ENCODE measurements at regions not wholly inside any gene's neighbourhood (a gene's known extent, or its start where the extent isn't known, plus 50 kb on each side); places are given as distances from the start of the nearest gene placed in this dataset.

DNA sequence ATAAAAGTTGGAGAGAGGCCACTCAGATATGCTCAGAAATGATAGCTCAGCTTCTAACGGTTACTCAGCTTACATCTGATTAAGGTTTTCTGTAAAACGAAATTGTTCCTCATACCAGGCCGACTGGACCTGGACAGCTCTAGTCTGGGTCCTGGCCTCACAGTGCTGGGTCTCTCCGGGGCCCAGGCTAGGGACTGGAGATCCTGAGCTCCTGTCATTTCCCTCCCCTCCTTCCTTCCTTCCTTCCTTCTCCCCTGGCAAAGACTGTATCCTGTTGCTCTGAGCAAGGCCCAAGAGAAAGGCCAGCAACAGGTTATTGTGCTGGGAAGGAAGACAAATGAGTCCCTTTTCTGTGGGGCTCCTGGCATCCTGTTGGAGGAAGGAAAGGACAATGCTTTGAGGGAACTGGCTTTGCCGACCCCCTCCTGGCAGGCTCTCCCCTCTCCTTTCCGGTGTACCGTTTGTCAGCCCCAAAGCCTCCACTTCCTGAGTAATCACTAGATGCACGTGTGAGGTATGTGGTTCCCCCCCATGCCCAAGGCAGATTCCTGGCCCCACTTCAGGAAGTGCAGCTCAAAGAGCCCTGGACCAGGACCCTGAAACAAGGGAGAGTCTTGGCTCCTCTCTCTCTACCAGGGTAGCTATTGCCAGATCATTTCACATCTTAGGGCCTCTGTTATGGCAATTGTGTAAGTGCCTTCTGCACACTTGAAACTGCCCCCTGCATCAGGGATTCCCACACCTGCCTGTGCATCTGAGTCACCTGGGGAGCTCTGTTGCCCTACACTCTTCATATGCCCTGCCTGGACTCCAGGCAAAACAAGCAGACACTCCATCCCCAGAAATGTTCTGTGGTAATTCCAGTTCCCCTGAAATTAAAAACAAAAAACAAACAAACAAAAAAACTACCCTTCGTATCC is 212.7 kb upstream of the FGGY start:
- H3K4me2 ChIP-seq (ENCODE audit: low read length): no peak overlapping the region
- TF ChIP-seq, protein P1, sequence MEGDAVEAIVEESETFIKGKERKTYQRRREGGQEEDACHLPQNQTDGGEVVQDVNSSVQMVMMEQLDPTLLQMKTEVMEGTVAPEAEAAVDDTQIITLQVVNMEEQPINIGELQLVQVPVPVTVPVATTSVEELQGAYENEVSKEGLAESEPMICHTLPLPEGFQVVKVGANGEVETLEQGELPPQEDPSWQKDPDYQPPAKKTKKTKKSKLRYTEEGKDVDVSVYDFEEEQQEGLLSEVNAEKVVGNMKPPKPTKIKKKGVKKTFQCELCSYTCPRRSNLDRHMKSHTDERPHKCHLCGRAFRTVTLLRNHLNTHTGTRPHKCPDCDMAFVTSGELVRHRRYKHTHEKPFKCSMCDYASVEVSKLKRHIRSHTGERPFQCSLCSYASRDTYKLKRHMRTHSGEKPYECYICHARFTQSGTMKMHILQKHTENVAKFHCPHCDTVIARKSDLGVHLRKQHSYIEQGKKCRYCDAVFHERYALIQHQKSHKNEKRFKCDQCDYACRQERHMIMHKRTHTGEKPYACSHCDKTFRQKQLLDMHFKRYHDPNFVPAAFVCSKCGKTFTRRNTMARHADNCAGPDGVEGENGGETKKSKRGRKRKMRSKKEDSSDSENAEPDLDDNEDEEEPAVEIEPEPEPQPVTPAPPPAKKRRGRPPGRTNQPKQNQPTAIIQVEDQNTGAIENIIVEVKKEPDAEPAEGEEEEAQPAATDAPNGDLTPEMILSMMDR (IDR thresholded peaks at IDR 0.05): no peak

DNA sequence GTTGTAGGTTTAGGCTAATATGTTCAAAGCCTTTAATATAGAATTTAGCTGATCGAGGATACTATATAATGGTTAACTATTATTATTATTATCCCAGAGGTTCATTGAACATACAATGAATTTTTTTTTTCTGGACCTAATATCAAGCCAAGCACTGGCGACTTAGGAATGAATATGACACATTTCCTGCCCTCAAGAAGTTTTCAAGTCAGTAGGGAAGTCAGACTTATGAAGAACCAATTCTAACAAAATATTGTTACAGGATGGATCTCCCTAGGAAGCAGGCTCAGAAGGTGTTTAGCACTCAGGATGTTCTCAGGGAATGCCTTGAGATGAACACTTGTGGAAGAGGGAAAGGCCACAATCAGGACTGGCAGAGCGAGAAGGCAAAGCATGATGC is 211.8 kb upstream of the FGGY start:
- Histone ChIP-seq H3K4me1 (peaks cover 3% of the 10 kb centered on the region), H2AFZ (no peak overlapping the region), H3K4me3 (ENCODE audit: low read depth, low read length) (no peak overlapping the region), H3K27ac (no peak overlapping the region), H3K4me2 (ENCODE audit: low read length) (no peak overlapping the region), H3K36me3 (ENCODE audit: control insufficient read depth, insufficient read depth, low read length) (no peaks in the 10 kb centered on the region), H3K9me3 (ENCODE audit: control insufficient read depth, low read length) (no peaks in the 10 kb centered on the region), H3K9ac (no peak overlapping the region), H3K27me3 (ENCODE audit: control insufficient read depth, insufficient read depth, low read length) (no peaks in the 10 kb centered on the region), H3K79me2 (no peaks in the 10 kb centered on the region)
- TF ChIP-seq, protein P1 (IDR thresholded peaks at IDR 0.05): no peak

More for the DNA sequence above, 212.7 kb upstream of the FGGY start:
- Histone ChIP-seq H3K9ac (no peak overlapping the region), H3K9me3 (ENCODE audit: control insufficient read depth, low read length) (no peaks in the 10 kb centered on the region), H3K36me3 (ENCODE audit: control insufficient read depth, insufficient read depth, low read length) (no peaks in the 10 kb centered on the region), H3K4me1 (peaks cover 3% of the 10 kb centered on the region), H3K79me2 (no peaks in the 10 kb centered on the region), H3K27me3 (ENCODE audit: control insufficient read depth, insufficient read depth, low read length) (no peaks in the 10 kb centered on the region), H3K27ac (peak overlapping the region; percentile 41), H2AFZ (no peak overlapping the region), H3K4me3 (ENCODE audit: low read depth, low read length) (no peak overlapping the region)

DNA sequence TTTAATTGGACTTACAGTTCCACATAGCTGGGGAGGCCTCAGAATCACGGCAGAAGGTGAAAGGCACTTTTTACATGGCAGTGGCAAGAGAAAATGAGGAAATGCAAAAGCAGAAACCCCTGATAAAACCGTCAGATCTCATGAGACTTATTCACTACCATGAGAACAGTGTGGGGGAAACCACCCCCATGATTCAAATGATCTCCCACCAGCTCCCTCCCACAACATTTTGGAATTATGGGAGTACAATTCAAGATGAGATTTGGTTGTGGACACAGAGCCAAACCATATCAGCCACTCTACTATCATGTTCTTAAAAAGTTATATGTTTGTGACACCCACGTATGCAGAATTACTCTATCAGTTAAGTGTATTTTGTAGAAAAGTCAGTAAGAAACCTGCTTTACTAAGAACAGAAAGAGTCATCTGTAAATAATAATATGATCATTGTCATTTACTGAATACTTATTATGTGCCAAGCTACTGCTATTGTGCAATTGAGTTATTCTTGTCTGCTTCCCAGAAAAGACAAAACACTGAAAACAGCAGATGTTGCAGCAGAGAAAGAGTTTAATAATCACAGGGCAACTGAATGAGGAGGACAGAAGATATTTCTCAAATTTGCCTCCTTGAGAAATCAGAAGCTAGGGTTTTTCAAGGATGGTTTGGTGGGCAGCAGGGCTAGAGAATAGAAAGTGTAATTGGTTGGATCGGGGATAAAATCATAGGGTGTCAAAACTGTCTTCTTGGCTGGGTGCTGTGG is 207.7 kb upstream of the FGGY start:
- no peaks in the 10 kb centered on the region for H3K27me3 ChIP-seq (ENCODE audit: control insufficient read depth, insufficient read depth, low read length)
- H3K4me1 ChIP-seq: no peaks in the 10 kb centered on the region
- H2AFZ ChIP-seq: no peak overlapping the region
- H3K9ac ChIP-seq: no peak overlapping the region
- TF ChIP-seq, protein P1 (IDR thresholded peaks at IDR 0.05): no peak
- H3K4me2 ChIP-seq (ENCODE audit: low read length): no peak overlapping the region
- no peaks in the 10 kb centered on the region for H3K36me3 ChIP-seq (ENCODE audit: control insufficient read depth, insufficient read depth, low read length)
- no peaks in the 10 kb centered on the region for H3K9me3 ChIP-seq (ENCODE audit: control insufficient read depth, low read length)
- H3K27ac ChIP-seq: no peak overlapping the region
- H3K4me3 ChIP-seq (ENCODE audit: low read depth, low read length): no peak overlapping the region
- H3K79me2 ChIP-seq: no peaks in the 10 kb centered on the region

DNA sequence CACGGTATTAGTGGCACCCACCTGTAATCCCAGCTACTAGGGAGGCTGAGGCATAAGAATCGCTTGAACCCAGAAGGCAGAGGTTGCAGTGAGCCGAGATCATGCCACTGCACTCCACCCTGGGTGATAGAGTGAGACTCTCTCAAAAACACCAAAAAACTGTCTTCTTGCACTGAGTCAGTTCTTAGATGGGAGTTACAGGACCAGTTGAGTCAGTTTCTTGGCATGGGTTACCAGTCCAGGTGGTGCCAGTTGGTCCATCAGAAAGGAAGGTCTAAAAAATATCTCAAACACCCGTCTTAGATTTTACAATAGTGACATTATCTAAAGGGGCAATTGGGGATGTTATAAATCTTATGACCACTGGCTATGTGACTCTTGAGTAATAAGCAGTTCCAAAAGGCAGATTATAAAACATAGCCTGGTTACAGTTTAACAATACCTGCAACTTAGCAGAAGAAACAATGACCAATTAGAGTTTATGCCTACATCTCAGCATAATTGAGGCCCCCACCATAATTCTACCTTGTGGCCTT is 206.9 kb upstream of the FGGY start:
- H3K27me3 ChIP-seq (ENCODE audit: control insufficient read depth, insufficient read depth, low read length): no peaks in the 10 kb centered on the region
- TF ChIP-seq, protein P1 (IDR thresholded peaks at IDR 0.05): no peak
- no peaks in the 10 kb centered on the region for H3K79me2 ChIP-seq
- no peak overlapping the region for H2AFZ ChIP-seq
- H3K4me2 ChIP-seq (ENCODE audit: low read length): no peak overlapping the region
- no peaks in the 10 kb centered on the region for H3K9me3 ChIP-seq (ENCODE audit: control insufficient read depth, low read length)
- no peaks in the 10 kb centered on the region for H3K36me3 ChIP-seq (ENCODE audit: control insufficient read depth, insufficient read depth, low read length)
- no peak overlapping the region for H3K4me3 ChIP-seq (ENCODE audit: low read depth, low read length)
- no peaks in the 10 kb centered on the region for H3K4me1 ChIP-seq
- H3K27ac ChIP-seq: no peak overlapping the region
- H3K9ac ChIP-seq: no peak overlapping the region
